Stomach (tissue), 4 donors: ENCODE measurements at regions not wholly inside any gene's neighbourhood (a gene's known extent, or its start where the extent isn't known, plus 50 kb on each side); places are given as distances from the start of the nearest gene placed in this dataset.
"Not testable (repeated sequence)": the region's sequence is repeated elsewhere in the genome, so short reads cannot be mapped to it uniquely, and the experiment has no call there.

Experiments
- EP300 ChIP-seq: sonication (generic); formaldehyde crosslinking; IDR thresholded peaks from one replicate; pipeline ENCODE4 v1.6.1; 2017; ENCODE audit warnings: antibody characterized with exemption
- POLR2A ChIP-seq, 4 donors: fragments of 450-650 bp; IDR thresholded peaks; one replicate each; pipeline ENCODE4 v1.6.1; 2016; ENCODE audit warnings: antibody characterized with exemption in 4 of 4, control low read depth in 2 of 4, mild to moderate bottlenecking in 1 of 4, moderate library complexity in 1 of 4
- TF ChIP-seq, protein P1 (sequence below), 7 experiments: fragments of 450-650 bp in 4 of 7; fragments of 200-600 bp in 3 of 7; sonication (generic) in 3 of 7; IDR thresholded peaks; one replicate each; pipeline ENCODE4 v1.5.1; 2016 to 2019; ENCODE audit warnings: antibody characterized with exemption in 7 of 7, control low read depth in 2 of 7, mild to moderate bottlenecking in 1 of 7

DNA sequence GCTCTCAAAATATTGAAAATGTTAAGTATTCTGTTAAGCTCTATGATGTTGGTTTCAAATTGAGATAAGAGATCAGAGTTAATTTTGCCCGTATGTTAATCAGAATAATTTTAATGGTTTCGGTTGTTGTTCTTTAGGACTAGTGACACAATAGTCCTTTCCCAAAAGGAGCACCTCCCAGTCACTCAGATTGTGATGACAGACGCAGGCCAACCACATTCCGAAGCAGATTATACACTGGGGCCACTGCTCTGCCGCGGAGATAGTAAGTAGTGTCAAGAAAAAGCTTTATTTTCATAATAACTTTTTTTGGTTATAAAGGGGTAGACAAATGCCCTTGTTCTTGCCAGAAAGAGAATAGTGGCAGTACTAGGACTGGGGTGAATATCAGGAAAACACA lies 265.5 kb upstream of the SPATA31A3 start:
- TF ChIP-seq, protein P1, sequence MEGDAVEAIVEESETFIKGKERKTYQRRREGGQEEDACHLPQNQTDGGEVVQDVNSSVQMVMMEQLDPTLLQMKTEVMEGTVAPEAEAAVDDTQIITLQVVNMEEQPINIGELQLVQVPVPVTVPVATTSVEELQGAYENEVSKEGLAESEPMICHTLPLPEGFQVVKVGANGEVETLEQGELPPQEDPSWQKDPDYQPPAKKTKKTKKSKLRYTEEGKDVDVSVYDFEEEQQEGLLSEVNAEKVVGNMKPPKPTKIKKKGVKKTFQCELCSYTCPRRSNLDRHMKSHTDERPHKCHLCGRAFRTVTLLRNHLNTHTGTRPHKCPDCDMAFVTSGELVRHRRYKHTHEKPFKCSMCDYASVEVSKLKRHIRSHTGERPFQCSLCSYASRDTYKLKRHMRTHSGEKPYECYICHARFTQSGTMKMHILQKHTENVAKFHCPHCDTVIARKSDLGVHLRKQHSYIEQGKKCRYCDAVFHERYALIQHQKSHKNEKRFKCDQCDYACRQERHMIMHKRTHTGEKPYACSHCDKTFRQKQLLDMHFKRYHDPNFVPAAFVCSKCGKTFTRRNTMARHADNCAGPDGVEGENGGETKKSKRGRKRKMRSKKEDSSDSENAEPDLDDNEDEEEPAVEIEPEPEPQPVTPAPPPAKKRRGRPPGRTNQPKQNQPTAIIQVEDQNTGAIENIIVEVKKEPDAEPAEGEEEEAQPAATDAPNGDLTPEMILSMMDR (IDR thresholded peaks at IDR 0.05) = not testable (repeated sequence)
- not testable (repeated sequence) for TF ChIP-seq POLR2A (IDR thresholded peaks at IDR 0.05); EP300
